ENCODE measurements at regions not wholly inside any gene's neighbourhood (a gene's known extent, or its start where the extent isn't known, plus 50 kb on each side); places are given as distances from the start of the nearest gene placed in this dataset.

- no peaks in the 10 kb centered on the region for H3K9me2 ChIP-seq (ENCODE audit: insufficient read depth)
- 30 to 31% methylated on average over 2 of the region's 2 CpGs for WGBS, 2 experiments (ENCODE audit: low coverage in 1 of 2, low lambda C conversion rate in 2 of 2, missing lambda C conversion rate in 2 of 2)
- no peak overlapping the region for H3K27ac ChIP-seq
- no peak overlapping the region for H3K4me3 ChIP-seq
- no peaks in the 10 kb centered on the region for H3K27me3 ChIP-seq (replicated peaks; ENCODE audit: insufficient read depth)
- H3K4me1 ChIP-seq (ENCODE audit: insufficient read depth): no peaks in the 10 kb centered on the region
- no peaks in the 10 kb centered on the region for H3F3A ChIP-seq (ENCODE audit: insufficient read depth)
- DNase-seq: no peak
- no peaks in the 10 kb centered on the region for H3K9me3 ChIP-seq (ENCODE audit: low read depth)
- no peak overlapping the region for H2AFZ ChIP-seq
- no peaks in the 10 kb centered on the region for H3K79me2 ChIP-seq (ENCODE audit: insufficient read depth)
- no peak overlapping the region for H3K9ac ChIP-seq
- in situ Hi-C loops (cut with MboI): no loop called here
- no peak overlapping the region for H3K4me2 ChIP-seq (ENCODE audit: unreplicated experiment)
- no peak for TF ChIP-seq EZH2 (IDR thresholded peaks at IDR 0.05; ENCODE audit: insufficient read depth, poor library complexity, severe bottlenecking)
- TF ChIP-seq EZH2phosphoT487 (IDR thresholded peaks at IDR 0.05; ENCODE audit: insufficient read depth, low read depth): no peak
- H3K36me3 ChIP-seq (ENCODE audit: low read depth): no peaks in the 10 kb centered on the region
- H4K20me1 ChIP-seq (ENCODE audit: insufficient read depth): no peaks in the 10 kb centered on the region
Measured at GRCh38 chr5:163807781-163808180, 302.4 kb downstream of the MAT2B start.

GRCh38 chr5:163809473-163809872, 304.1 kb downstream of the MAT2B start:
- Histone ChIP-seq H3K9me3 (ENCODE audit: low read depth) (no peaks in the 10 kb centered on the region), H3K4me2 (ENCODE audit: unreplicated experiment) (no peak overlapping the region), H3K79me2 (ENCODE audit: insufficient read depth) (no peaks in the 10 kb centered on the region), H3K9ac (no peak overlapping the region), H3K27ac (no peak overlapping the region), H2AFZ (no peak overlapping the region), H3K4me3 (no peak overlapping the region), H3K36me3 (ENCODE audit: low read depth) (no peaks in the 10 kb centered on the region), H4K20me1 (ENCODE audit: insufficient read depth) (no peaks in the 10 kb centered on the region), H3K4me1 (ENCODE audit: insufficient read depth) (no peaks in the 10 kb centered on the region), H3F3A (ENCODE audit: insufficient read depth) (no peaks in the 10 kb centered on the region), H3K27me3 (replicated peaks; ENCODE audit: insufficient read depth) (no peaks in the 10 kb centered on the region), H3K9me2 (ENCODE audit: insufficient read depth) (no peaks in the 10 kb centered on the region)
- 33 to 44% methylated on average over 5 of the region's 5 CpGs for WGBS, 2 experiments (ENCODE audit: low coverage in 1 of 2, low lambda C conversion rate in 2 of 2, missing lambda C conversion rate in 2 of 2)
- no peak for TF ChIP-seq EZH2 (IDR thresholded peaks at IDR 0.05; ENCODE audit: insufficient read depth, poor library complexity, severe bottlenecking)
- no peak for TF ChIP-seq EZH2phosphoT487 (IDR thresholded peaks at IDR 0.05; ENCODE audit: insufficient read depth, low read depth)
- no peak for DNase-seq
- in situ Hi-C loops (cut with MboI): no loop called here

- Histone ChIP-seq H3K79me2 (ENCODE audit: insufficient read depth) (no peaks in the 10 kb centered on the region), H3K4me1 (ENCODE audit: insufficient read depth) (no peaks in the 10 kb centered on the region), H3K9me3 (ENCODE audit: low read depth) (no peaks in the 10 kb centered on the region), H3K4me2 (ENCODE audit: unreplicated experiment) (no peak overlapping the region), H3K36me3 (ENCODE audit: low read depth) (no peaks in the 10 kb centered on the region), H3F3A (ENCODE audit: insufficient read depth) (no peaks in the 10 kb centered on the region), H3K4me3 (no peak overlapping the region), H3K27me3 (replicated peaks; ENCODE audit: insufficient read depth) (no peaks in the 10 kb centered on the region), H4K20me1 (ENCODE audit: insufficient read depth) (no peaks in the 10 kb centered on the region), H3K27ac (no peak overlapping the region), H3K9me2 (ENCODE audit: insufficient read depth) (no peaks in the 10 kb centered on the region), H2AFZ (no peak overlapping the region), H3K9ac (no peak overlapping the region)
- TF ChIP-seq EZH2 (IDR thresholded peaks at IDR 0.05; ENCODE audit: insufficient read depth, poor library complexity, severe bottlenecking) (no peak), EZH2phosphoT487 (IDR thresholded peaks at IDR 0.05; ENCODE audit: insufficient read depth, low read depth) (no peak)
- in situ Hi-C loops (cut with MboI): no loop called here
- 39% methylated on average over 5 of the region's 5 CpGs for WGBS, 2 experiments (ENCODE audit: low coverage in 1 of 2, low lambda C conversion rate in 2 of 2, missing lambda C conversion rate in 2 of 2)
- DNase-seq: no peak
Measured at GRCh38 chr5:163813900-163814299, 308.5 kb downstream of the MAT2B start.

GRCh38 chr5:163815240-163815791, 309.9 kb downstream of the MAT2B start:
- H3K27ac ChIP-seq: no peak overlapping the region
- H3K9me3 ChIP-seq (ENCODE audit: low read depth): no peaks in the 10 kb centered on the region
- H3K79me2 ChIP-seq (ENCODE audit: insufficient read depth): no peaks in the 10 kb centered on the region
- TF ChIP-seq EZH2phosphoT487 (IDR thresholded peaks at IDR 0.05; ENCODE audit: insufficient read depth, low read depth) (no peak), EZH2 (IDR thresholded peaks at IDR 0.05; ENCODE audit: insufficient read depth, poor library complexity, severe bottlenecking) (no peak)
- no peaks in the 10 kb centered on the region for H3F3A ChIP-seq (ENCODE audit: insufficient read depth)
- H3K4me1 ChIP-seq (ENCODE audit: insufficient read depth): no peaks in the 10 kb centered on the region
- no peak overlapping the region for H2AFZ ChIP-seq
- no peaks in the 10 kb centered on the region for H3K27me3 ChIP-seq (replicated peaks; ENCODE audit: insufficient read depth)
- no peaks in the 10 kb centered on the region for H3K36me3 ChIP-seq (ENCODE audit: low read depth)
- no peaks in the 10 kb centered on the region for H3K9me2 ChIP-seq (ENCODE audit: insufficient read depth)
- in situ Hi-C loops (cut with MboI): no loop called here
- H3K9ac ChIP-seq: no peak overlapping the region
- H4K20me1 ChIP-seq (ENCODE audit: insufficient read depth): no peaks in the 10 kb centered on the region
- no peak overlapping the region for H3K4me2 ChIP-seq (ENCODE audit: unreplicated experiment)
- no peak for DNase-seq
- H3K4me3 ChIP-seq: no peak overlapping the region

- in situ Hi-C loops (cut with MboI): no loop called here
- Histone ChIP-seq H4K20me1 (ENCODE audit: insufficient read depth) (no peaks in the 10 kb centered on the region), H3K79me2 (ENCODE audit: insufficient read depth) (no peaks in the 10 kb centered on the region), H3K4me2 (ENCODE audit: unreplicated experiment) (no peak overlapping the region), H3K9me2 (ENCODE audit: insufficient read depth) (no peaks in the 10 kb centered on the region), H3F3A (ENCODE audit: insufficient read depth) (no peaks in the 10 kb centered on the region), H3K9ac (no peak overlapping the region), H3K27me3 (replicated peaks; ENCODE audit: insufficient read depth) (no peaks in the 10 kb centered on the region), H3K4me3 (no peak overlapping the region), H3K36me3 (ENCODE audit: low read depth) (no peaks in the 10 kb centered on the region), H3K4me1 (ENCODE audit: insufficient read depth) (no peaks in the 10 kb centered on the region), H2AFZ (no peak overlapping the region), H3K9me3 (ENCODE audit: low read depth) (no peaks in the 10 kb centered on the region), H3K27ac (no peak overlapping the region)
- WGBS, 2 experiments (ENCODE audit: low coverage in 1 of 2, low lambda C conversion rate in 2 of 2, missing lambda C conversion rate in 2 of 2): 59 to 66% methylated on average over 1 of the region's 1 CpG
- DNase-seq: no peak
- no peak for TF ChIP-seq EZH2phosphoT487 (IDR thresholded peaks at IDR 0.05; ENCODE audit: insufficient read depth, low read depth)
- TF ChIP-seq EZH2 (IDR thresholded peaks at IDR 0.05; ENCODE audit: insufficient read depth, poor library complexity, severe bottlenecking): no peak
Measured at GRCh38 chr5:163821142-163821541, 315.7 kb downstream of the MAT2B start.
